ENCODE measurements at regions not wholly inside any gene's neighbourhood (a gene's known extent, or its start where the extent isn't known, plus 50 kb on each side); places are given as distances from the start of the nearest gene placed in this dataset.

- H4K8ac ChIP-seq (replicated peaks; ENCODE audit: insufficient read length, low read depth, low read length) = no peak overlapping the region
- no peaks in the 10 kb centered on the region for H3K36me3 Mint-ChIP-seq (ENCODE audit: insufficient read depth in 1 of 3, low read depth in 3 of 3)
- H2BK5ac ChIP-seq (ENCODE audit: insufficient read length, low read length) = no peak overlapping the region
- no peaks in the 10 kb centered on the region for H3K9me3 Mint-ChIP-seq
- H3K4me3 Mint-ChIP-seq = no peak overlapping the region
- WGBS (ENCODE audit: extremely low coverage, insufficient read length, low lambda C conversion rate) = no CpG with 5 or more reads among the region's 8 CpGs
- no peak overlapping the region for H3K27ac Mint-ChIP-seq
- H3K14ac ChIP-seq (ENCODE audit: insufficient read depth, low read length) = no peak overlapping the region
- H3K79me2 ChIP-seq (ENCODE audit: insufficient read depth, low read length) = no peaks in the 10 kb centered on the region
- H2AK5ac ChIP-seq (ENCODE audit: insufficient read length, low read length) = no peak overlapping the region
- H3K27ac ChIP-seq (ENCODE audit: insufficient read length, low read depth, low read length) = no peak overlapping the region
- H3K9ac ChIP-seq (ENCODE audit: extremely low read depth, insufficient read length, low read length) = no peak overlapping the region
- no peaks in the 10 kb centered on the region for H4K20me1 ChIP-seq (ENCODE audit: control insufficient read depth, insufficient read depth, insufficient read length)
- no peak overlapping the region for H2BK12ac ChIP-seq (ENCODE audit: insufficient read length, low read depth, low read length)
- H3K4ac ChIP-seq (ENCODE audit: low read depth, low read length) = no peak overlapping the region
- H2BK20ac ChIP-seq (ENCODE audit: low read depth, low read length, poor library complexity, severe bottlenecking) = no peak overlapping the region
- no peak for DNase-seq
- no peak overlapping the region for H3K56ac ChIP-seq (ENCODE audit: insufficient read length, low read depth, low read length)
- no peaks in the 10 kb centered on the region for H3K27me3 Mint-ChIP-seq (ENCODE audit: low read depth)
- TF ChIP-seq, protein P1, sequence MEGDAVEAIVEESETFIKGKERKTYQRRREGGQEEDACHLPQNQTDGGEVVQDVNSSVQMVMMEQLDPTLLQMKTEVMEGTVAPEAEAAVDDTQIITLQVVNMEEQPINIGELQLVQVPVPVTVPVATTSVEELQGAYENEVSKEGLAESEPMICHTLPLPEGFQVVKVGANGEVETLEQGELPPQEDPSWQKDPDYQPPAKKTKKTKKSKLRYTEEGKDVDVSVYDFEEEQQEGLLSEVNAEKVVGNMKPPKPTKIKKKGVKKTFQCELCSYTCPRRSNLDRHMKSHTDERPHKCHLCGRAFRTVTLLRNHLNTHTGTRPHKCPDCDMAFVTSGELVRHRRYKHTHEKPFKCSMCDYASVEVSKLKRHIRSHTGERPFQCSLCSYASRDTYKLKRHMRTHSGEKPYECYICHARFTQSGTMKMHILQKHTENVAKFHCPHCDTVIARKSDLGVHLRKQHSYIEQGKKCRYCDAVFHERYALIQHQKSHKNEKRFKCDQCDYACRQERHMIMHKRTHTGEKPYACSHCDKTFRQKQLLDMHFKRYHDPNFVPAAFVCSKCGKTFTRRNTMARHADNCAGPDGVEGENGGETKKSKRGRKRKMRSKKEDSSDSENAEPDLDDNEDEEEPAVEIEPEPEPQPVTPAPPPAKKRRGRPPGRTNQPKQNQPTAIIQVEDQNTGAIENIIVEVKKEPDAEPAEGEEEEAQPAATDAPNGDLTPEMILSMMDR (conservative IDR thresholded peaks at IDR 0.05) = no peak
- H3K18ac ChIP-seq (ENCODE audit: insufficient read length, low read depth, low read length) = no peak overlapping the region
- H4K5ac ChIP-seq (ENCODE audit: insufficient read length, low read depth, low read length) = no peak overlapping the region
- no peak overlapping the region for H2BK15ac ChIP-seq (ENCODE audit: low read depth, low read length)
- H3K23ac ChIP-seq (ENCODE audit: insufficient read length, low read depth, low read length) = no peak overlapping the region
- H3K23me2 ChIP-seq (ENCODE audit: insufficient read length, low read depth, low read length, poor library complexity, severe bottlenecking) = no peaks in the 10 kb centered on the region
- no peaks in the 10 kb centered on the region for H3K9me3 ChIP-seq (ENCODE audit: control insufficient read depth, low read depth, low read length)
- H3K4me2 ChIP-seq (ENCODE audit: insufficient read depth, insufficient read length, low read length) = no peak overlapping the region
- peaks cover 16 to 23% of the 10 kb centered on the region in 2 experiments for H3K4me1 Mint-ChIP-seq
- no peaks in the 10 kb centered on the region; the same call in 1 of the 2 replicates for H3K4me1 ChIP-seq (ENCODE audit: insufficient read depth, low read length)
- H2BK120ac ChIP-seq (ENCODE audit: low read depth, low read length, poor library complexity, severe bottlenecking) = no peak overlapping the region
- no peak overlapping the region for H3T11ph ChIP-seq (ENCODE audit: low read length)
- H3K79me1 ChIP-seq (ENCODE audit: insufficient read depth, low read depth, low read length, poor library complexity, severe bottlenecking) = no peaks in the 10 kb centered on the region
- H4K91ac ChIP-seq (ENCODE audit: insufficient read length, low read depth, low read length) = no peak overlapping the region
- H2AFZ ChIP-seq (ENCODE audit: low read length) = no peak overlapping the region
- H3K27me3 ChIP-seq (ENCODE audit: insufficient read depth, low read length) = no peaks in the 10 kb centered on the region
Measured at GRCh38 chr13:99648066-99648665, 146.9 kb downstream of the TM9SF2 start.

All from H9 (cell line).